C4-2B (cell line): ENCODE measurements at regions not wholly inside any gene's neighbourhood (a gene's known extent, or its start where the extent isn't known, plus 50 kb on each side); places are given as distances from the start of the nearest gene placed in this dataset.

Experiments used
- H3K27ac ChIP-seq: fragments of 450-650 bp; 2 replicates; pipeline ENCODE4 v1.5.1; 2017
- ZFX ChIP-seq: fragments of 450-650 bp; IDR thresholded peaks from 2 replicates; pipeline ENCODE4 v1.6.1; 2017
- TF ChIP-seq, protein P1 (sequence below): fragments of 450-650 bp; conservative IDR thresholded peaks from 2 replicates; pipeline ENCODE4 v1.5.1; 2017; ENCODE audit warnings: mild to moderate bottlenecking

DNA sequence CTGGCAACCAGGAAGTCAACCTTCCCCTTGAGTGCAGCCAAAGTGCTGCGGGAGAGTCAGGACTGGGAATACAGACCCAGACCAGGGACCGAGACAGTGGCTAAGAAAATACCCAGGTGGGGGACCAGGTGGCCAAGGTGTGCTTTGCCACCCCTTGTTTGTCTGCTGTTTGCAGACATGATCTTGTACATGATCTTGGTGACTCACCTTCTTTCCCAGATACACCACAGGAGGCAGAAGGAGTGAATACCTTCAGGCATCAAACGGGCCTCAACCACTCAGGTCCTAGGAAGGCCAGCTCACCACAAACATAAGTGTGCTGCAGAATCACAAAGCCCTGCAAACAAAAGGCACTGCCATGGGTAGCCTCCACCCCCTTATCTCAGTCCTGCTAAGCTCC, 62.0 kb downstream of the CNGA2 start:
- TF ChIP-seq, protein P1, sequence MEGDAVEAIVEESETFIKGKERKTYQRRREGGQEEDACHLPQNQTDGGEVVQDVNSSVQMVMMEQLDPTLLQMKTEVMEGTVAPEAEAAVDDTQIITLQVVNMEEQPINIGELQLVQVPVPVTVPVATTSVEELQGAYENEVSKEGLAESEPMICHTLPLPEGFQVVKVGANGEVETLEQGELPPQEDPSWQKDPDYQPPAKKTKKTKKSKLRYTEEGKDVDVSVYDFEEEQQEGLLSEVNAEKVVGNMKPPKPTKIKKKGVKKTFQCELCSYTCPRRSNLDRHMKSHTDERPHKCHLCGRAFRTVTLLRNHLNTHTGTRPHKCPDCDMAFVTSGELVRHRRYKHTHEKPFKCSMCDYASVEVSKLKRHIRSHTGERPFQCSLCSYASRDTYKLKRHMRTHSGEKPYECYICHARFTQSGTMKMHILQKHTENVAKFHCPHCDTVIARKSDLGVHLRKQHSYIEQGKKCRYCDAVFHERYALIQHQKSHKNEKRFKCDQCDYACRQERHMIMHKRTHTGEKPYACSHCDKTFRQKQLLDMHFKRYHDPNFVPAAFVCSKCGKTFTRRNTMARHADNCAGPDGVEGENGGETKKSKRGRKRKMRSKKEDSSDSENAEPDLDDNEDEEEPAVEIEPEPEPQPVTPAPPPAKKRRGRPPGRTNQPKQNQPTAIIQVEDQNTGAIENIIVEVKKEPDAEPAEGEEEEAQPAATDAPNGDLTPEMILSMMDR: no peak
- TF ChIP-seq ZFX: no peak

DNA sequence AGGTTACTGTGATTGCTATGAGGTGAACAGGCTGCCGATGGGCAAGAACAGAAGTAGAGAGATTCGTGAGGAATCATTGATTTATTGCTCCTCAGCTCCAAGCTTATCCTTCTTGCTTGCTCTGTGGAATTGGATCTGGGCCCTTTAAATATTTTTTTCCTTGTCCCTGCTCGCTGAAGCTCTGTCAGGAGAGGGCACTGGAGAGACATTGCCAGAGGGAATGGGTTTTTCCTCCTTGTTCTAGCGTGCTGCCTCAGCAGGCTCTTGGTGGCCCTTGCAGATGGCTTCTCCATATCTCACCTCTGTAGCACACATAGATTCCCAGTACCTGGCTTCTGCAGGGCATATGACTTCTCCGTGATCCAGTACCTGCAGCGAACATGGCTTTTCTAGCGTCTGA, 67.4 kb downstream of the CNGA2 start:
- no peak for TF ChIP-seq ZFX
- TF ChIP-seq, protein P1: peak; percentile 69
- H3K27ac ChIP-seq: no peak overlapping the region

More for the DNA sequence above, 62.0 kb downstream of the CNGA2 start:
- H3K27ac ChIP-seq: no peak overlapping the region

DNA sequence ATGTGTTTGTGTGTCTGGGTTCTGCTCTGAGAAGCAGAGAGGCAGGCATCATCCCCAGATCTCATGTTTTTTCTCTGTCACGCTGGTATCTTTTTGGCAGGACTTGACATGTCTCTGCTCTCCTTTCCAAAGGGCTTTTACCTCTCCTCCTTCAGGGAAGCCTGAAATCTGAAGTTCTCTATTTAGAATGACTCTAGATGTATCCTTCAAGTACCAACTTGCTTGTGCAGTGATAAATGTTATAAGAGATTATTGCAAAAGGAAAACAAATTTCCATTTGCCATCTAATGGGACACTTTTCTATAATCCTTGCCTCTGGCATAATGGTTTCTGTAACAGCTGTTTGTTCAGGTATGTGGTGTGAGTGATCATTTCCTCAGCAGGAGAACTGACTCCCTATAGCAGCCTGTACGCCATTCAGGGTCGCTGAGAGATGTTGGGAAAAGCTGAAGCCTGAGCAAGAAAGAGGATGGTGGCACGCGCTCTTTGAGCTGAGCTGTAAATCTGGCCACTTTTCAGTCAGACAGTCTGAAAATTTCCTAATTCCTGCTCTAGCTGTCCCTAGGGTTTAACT, 72.5 kb downstream of the CNGA2 start:
- TF ChIP-seq, protein P1: no peak
- TF ChIP-seq ZFX: no peak
- no peak overlapping the region for H3K27ac ChIP-seq

DNA sequence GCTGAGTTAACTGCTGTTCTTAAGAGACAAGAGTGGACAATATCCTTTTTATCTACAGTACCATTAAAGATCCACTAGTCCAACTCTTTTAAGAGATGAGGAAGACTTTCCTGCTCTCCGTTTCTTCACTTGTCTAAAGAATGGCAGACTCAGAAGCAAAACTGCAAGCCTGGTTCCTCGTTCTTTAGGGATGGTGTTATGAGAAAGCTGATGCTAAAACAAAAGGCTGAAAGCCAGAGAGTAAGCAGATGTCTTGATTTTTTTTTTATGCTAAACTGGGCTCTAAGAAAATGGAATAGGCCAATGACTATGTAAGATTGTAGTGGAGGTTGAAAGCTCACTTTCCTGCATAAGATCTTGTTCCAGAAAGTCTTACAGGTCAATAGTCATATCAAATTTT, 78.1 kb downstream of the CNGA2 start:
- no peak for TF ChIP-seq ZFX
- no peak overlapping the region for H3K27ac ChIP-seq

DNA sequence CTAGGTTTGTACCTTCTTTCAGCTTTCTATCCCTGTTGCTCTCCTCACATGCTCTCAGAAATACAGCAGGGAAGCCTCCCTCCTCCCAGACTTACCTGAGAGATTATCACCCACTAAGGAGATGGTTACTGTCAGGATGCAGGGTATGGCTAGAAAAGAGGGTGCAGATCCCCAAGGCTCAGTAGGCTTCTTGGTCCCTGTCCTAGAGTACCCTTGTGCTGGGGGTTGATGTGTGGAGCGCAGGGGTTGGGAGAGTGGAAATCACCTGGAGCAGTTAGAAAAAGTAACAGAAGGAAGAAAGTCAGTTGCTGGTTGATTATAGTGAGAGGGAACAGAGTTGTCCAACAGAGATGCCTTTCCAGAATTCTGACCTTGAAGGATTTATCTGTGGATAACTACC, 80.2 kb downstream of the CNGA2 start:
- TF ChIP-seq, protein P1: no peak
- no peak overlapping the region for H3K27ac ChIP-seq

DNA sequence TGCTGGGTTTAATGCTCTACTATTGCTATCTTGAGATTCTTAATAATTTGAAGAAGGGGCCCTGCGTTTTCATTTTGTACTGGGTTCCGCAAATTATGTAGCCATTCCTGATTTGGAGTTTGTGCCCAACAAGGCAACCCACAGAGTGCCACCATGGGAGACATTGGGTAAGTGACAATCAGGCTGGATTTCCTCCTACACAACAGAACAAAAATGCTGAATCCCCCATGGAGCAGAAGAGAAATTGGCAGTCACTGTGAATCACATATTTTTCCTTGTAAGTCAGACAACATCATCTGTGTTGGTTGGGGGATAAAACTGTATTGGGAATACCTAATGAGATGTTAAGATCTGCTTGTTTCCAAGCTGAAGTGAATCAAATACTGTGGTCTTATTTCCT, 80.9 kb downstream of the CNGA2 start:
- H3K27ac ChIP-seq: no peak overlapping the region

DNA sequence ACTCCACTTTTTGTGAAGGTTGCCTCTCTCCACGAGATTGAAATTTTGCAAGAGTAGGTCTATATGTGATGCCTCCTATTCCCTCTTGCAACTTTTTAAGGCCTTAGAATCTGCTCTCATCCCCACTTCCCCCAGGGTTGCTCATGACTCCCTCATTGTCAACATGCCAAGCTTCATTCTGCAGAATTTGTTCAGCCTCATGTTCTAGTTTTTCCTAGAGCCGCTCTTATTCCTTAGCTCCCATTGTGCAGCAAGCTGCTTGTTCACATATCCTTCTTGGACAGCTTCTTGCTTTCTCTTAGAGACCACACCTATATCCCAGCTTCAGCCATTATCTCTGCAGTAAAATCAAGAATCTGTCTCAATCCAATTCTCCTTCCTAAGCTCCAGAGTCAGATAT, 82.4 kb downstream of the CNGA2 start:
- no peak overlapping the region for H3K27ac ChIP-seq
- no peak for TF ChIP-seq ZFX
- TF ChIP-seq, protein P1: no peak

More for the DNA sequence above, 80.9 kb downstream of the CNGA2 start:
- TF ChIP-seq ZFX: no peak
- TF ChIP-seq, protein P1: no peak

DNA sequence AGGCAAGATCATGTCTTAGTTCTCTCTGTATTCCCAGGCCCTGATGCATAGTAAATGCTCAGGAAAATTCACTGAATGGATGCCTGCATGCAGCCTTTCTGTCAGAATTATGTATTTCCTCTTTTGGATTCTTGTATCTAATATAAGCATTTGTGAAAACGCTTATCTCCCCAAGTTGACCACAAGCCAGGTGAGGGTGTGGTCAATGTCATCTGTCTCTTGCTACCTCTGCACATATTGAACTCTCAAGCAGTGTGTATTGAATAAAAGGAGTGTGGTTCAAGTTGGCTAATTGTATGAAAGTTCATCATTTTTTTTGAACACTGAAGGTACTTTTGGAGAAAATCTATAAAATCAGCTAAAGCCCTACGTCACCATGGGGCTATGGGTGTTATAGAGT, 84.3 kb downstream of the CNGA2 start:
- no peak for TF ChIP-seq ZFX
- TF ChIP-seq, protein P1: no peak
- no peak overlapping the region for H3K27ac ChIP-seq
